ENCODE measurements at regions not wholly inside any gene's neighbourhood (a gene's known extent, or its start where the extent isn't known, plus 50 kb on each side); places are given as distances from the start of the nearest gene placed in this dataset.

DNA sequence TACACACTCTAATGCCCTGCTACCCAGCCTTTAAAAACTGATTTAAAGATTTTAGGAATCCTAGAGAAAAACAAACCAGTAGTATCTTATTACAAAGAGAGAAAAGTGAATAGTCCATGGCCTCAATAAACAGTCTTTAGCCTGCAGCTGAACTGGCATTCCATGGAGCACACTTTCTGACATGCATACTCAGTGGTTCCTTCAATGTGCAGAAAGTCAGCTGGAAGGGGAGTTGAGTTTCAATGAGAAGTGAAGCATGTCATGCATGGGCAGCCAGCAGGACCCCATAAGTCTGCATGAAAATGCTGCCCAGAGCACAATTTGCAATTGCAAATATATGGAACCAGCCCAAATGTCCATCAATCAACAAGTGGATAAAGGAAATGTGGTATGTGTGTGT, 273.7 kb downstream of the UQCRFS1 start:
- TF ChIP-seq, protein P1, sequence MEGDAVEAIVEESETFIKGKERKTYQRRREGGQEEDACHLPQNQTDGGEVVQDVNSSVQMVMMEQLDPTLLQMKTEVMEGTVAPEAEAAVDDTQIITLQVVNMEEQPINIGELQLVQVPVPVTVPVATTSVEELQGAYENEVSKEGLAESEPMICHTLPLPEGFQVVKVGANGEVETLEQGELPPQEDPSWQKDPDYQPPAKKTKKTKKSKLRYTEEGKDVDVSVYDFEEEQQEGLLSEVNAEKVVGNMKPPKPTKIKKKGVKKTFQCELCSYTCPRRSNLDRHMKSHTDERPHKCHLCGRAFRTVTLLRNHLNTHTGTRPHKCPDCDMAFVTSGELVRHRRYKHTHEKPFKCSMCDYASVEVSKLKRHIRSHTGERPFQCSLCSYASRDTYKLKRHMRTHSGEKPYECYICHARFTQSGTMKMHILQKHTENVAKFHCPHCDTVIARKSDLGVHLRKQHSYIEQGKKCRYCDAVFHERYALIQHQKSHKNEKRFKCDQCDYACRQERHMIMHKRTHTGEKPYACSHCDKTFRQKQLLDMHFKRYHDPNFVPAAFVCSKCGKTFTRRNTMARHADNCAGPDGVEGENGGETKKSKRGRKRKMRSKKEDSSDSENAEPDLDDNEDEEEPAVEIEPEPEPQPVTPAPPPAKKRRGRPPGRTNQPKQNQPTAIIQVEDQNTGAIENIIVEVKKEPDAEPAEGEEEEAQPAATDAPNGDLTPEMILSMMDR (IDR thresholded peaks at IDR 0.05), result no peak
- TF ChIP-seq POLR2A (IDR thresholded peaks at IDR 0.05), result no peak

All from heart left ventricle (tissue), 13 donors.